H1 (cell line): ENCODE measurements at regions not wholly inside any gene's neighbourhood (a gene's known extent, or its start where the extent isn't known, plus 50 kb on each side); places are given as distances from the start of the nearest gene placed in this dataset.

Experiments used
- CTCF ChIA-PET: fragments of 300-600 bp; sonication (Branson Sonifier 250); formaldehyde crosslinking; loops from one replicate; lab custom pipeline; 2021; ENCODE audit not compliant: partially characterized antibody; lab: Charles Lee
- POLR2A ChIA-PET: fragments of 300-600 bp; sonication (Branson Sonifier 250); formaldehyde crosslinking; loops from one replicate; lab custom pipeline; 2021; ENCODE audit warnings: inconsistent platforms; ENCODE audit not compliant: partially characterized antibody; lab: Charles Lee
- DNase-seq, 2 experiments: peaks; one replicate each; pipeline versions ENCODE4 v3.0.0 to v3.0.0-alpha.2; 2010 to 2022; ENCODE audit warnings: low spot score in 2 of 2, low read depth in 1 of 2, mixed read lengths in 1 of 2
- FAIRE-seq: peaks from 2 replicates; lab custom pipeline; 2011; peaks lifted over from hg19 to GRCh38; lab: Jason Lieb, UNC
- H2AFZ ChIP-seq: 2 replicates; pipeline ENCODE4 v1.8.1; 2012; ENCODE audit warnings: low read length, inconsistent platforms
- H2AK5ac ChIP-seq: 2 replicates; pipeline ENCODE4 v1.6.1; 2013; ENCODE audit warnings: low read depth, low read length
- H2BK120ac ChIP-seq: replicated peaks from 2 replicates; pipeline ENCODE3; 2013; ENCODE audit warnings: low read depth, low read length, inconsistent platforms
- H2BK12ac ChIP-seq: 2 replicates; pipeline ENCODE4 v1.6.1; 2013; ENCODE audit warnings: low read depth, low read length
- H2BK15ac ChIP-seq: 2 replicates; pipeline ENCODE4 v1.6.1; 2013; ENCODE audit warnings: low read length
- H2BK20ac ChIP-seq: 2 replicates; pipeline ENCODE4 v1.6.1; 2013; ENCODE audit warnings: low read length
- H2BK5ac ChIP-seq: 2 replicates; pipeline ENCODE4 v1.6.1; 2013; ENCODE audit warnings: low read depth, low read length
- H3K14ac ChIP-seq: 2 replicates; pipeline ENCODE4 v1.6.1; 2013; ENCODE audit warnings: inconsistent platforms; ENCODE audit not compliant: insufficient read length
- H3K18ac ChIP-seq: 2 replicates; pipeline ENCODE4 v1.6.1; 2013; ENCODE audit warnings: low read length; ENCODE audit errors: extremely low read depth
- H3K23ac ChIP-seq: 2 replicates; pipeline ENCODE4 v1.6.1; 2013; ENCODE audit warnings: inconsistent platforms; ENCODE audit not compliant: insufficient read length
- H3K23me2 ChIP-seq: 2 replicates; pipeline ENCODE4 v1.6.1; 2013; ENCODE audit warnings: low read depth, low read length
- H3K27ac ChIP-seq: 2 replicates; pipeline ENCODE4 v1.6.1; 2011; ENCODE audit warnings: low read depth, low read length, inconsistent platforms
- H3K27me3 ChIP-seq, 4 experiments: replicated peaks in 1 of 4; 1 replicate in 1 of 4; 2 replicates in 3 of 4; pipeline versions ENCODE4 v1.6.1 to v1.8.1; 2011 to 2013; ENCODE audit warnings: low read length in 3 of 4, mild to moderate bottlenecking in 3 of 4, inconsistent platforms in 2 of 4, mixed read lengths in 2 of 4, moderate library complexity in 1 of 4; ENCODE audit not compliant: control insufficient read depth in 3 of 4, insufficient read depth in 3 of 4; ENCODE audit errors: extremely low read depth in 1 of 4
- H3K36me3 ChIP-seq, 4 experiments: 2 replicates each; pipeline versions ENCODE4 v1.6.1 to v1.8.1; 2011 to 2013; ENCODE audit warnings: mild to moderate bottlenecking in 4 of 4, low read length in 3 of 4, moderate library complexity in 2 of 4, control low read depth in 1 of 4, inconsistent platforms in 1 of 4; ENCODE audit not compliant: insufficient read depth in 4 of 4, control insufficient read depth in 2 of 4
- H3K4ac ChIP-seq: replicated peaks from 2 replicates; pipeline ENCODE3; 2013; ENCODE audit warnings: low read length, low read depth, mixed read lengths, inconsistent platforms; ENCODE audit not compliant: insufficient read length
- H3K4me1 ChIP-seq, 4 experiments: replicated peaks in 1 of 4; 1 replicate in 1 of 4; 2 replicates in 3 of 4; pipeline versions ENCODE4 v1.6.1 to v1.8.1; 2011 to 2013; ENCODE audit warnings: low read length in 3 of 4, inconsistent platforms in 2 of 4, mixed read lengths in 1 of 4; ENCODE audit not compliant: insufficient read depth in 4 of 4, control insufficient read depth in 3 of 4
- H3K4me2 ChIP-seq, 2 experiments: 2 replicates each; pipeline versions ENCODE4 v1.6.1 to v1.8.1; 2011 to 2013; ENCODE audit warnings: low read depth in 2 of 2, low read length in 2 of 2, control low read depth in 1 of 2, inconsistent platforms in 1 of 2, mild to moderate bottlenecking in 1 of 2; ENCODE audit not compliant: insufficient read depth in 1 of 2
- H3K4me3 ChIP-seq, 4 experiments: fragments of 200-600, 300-600 bp in 1 of 4; sonication (generic), shearing (Covaris generic), sonication (Bioruptor Twin) in 1 of 4; 2 replicates each; pipeline versions ENCODE4 v1.5.1 to v1.8.1; 2011 to 2016; ENCODE audit warnings: low read length in 4 of 4, low read depth in 3 of 4, control low read depth in 2 of 4, inconsistent platforms in 2 of 4, mild to moderate bottlenecking in 2 of 4, mixed read lengths in 1 of 4, moderate library complexity in 1 of 4; ENCODE audit not compliant: insufficient read depth in 2 of 4; ENCODE audit errors: extremely low read depth in 1 of 4
- H3K56ac ChIP-seq: replicated peaks from 2 replicates; pipeline ENCODE3; 2013; ENCODE audit warnings: low read depth, mild to moderate bottlenecking, mixed read lengths, low read length, inconsistent platforms; ENCODE audit not compliant: insufficient read length
- H3K79me1 ChIP-seq: 2 replicates; pipeline ENCODE4 v1.6.1; 2013; ENCODE audit warnings: low read depth, low read length, control low read depth
- H3K79me2 ChIP-seq, 2 experiments: 2 replicates each; pipeline versions ENCODE4 v1.6.1 to v1.8.1; 2012 to 2013; ENCODE audit warnings: low read length in 2 of 2, mild to moderate bottlenecking in 2 of 2, inconsistent platforms in 1 of 2; ENCODE audit not compliant: insufficient read depth in 2 of 2, control insufficient read depth in 1 of 2
- H3K9ac ChIP-seq, 4 experiments: replicated peaks in 1 of 4; 1 replicate in 1 of 4; 2 replicates in 3 of 4; pipeline versions ENCODE4 v1.6.1 to v1.8.1; 2011 to 2013; ENCODE audit warnings: low read depth in 3 of 4, low read length in 3 of 4, control low read depth in 2 of 4, mild to moderate bottlenecking in 2 of 4, moderate library complexity in 2 of 4, inconsistent platforms in 1 of 4; ENCODE audit errors: extremely low read depth in 1 of 4
- H3K9me3 ChIP-seq, 2 experiments: 2 replicates each; pipeline versions ENCODE4 v1.6.1 to v1.8.1; 2012 to 2013; ENCODE audit warnings: mild to moderate bottlenecking in 2 of 2, moderate library complexity in 2 of 2, control low read depth in 1 of 2, inconsistent platforms in 1 of 2, low read depth in 1 of 2, low read length in 1 of 2, mixed read lengths in 1 of 2; ENCODE audit not compliant: insufficient read depth in 2 of 2
- H4K20me1 ChIP-seq, 2 experiments: replicated peaks in 1 of 2; 2 replicates each; pipeline versions ENCODE3 to v1.8.1; 2011 to 2013; ENCODE audit warnings: inconsistent platforms in 2 of 2, low read length in 2 of 2, mild to moderate bottlenecking in 1 of 2; ENCODE audit not compliant: insufficient read depth in 2 of 2, control insufficient read depth in 1 of 2
- H4K5ac ChIP-seq: 2 replicates; pipeline ENCODE4 v1.6.1; 2013; ENCODE audit warnings: low read length, low read depth, mixed read lengths, inconsistent platforms; ENCODE audit not compliant: insufficient read length
- H4K8ac ChIP-seq: 2 replicates; pipeline ENCODE4 v1.8.0; 2013; ENCODE audit warnings: mild to moderate bottlenecking, moderate library complexity, low read length, inconsistent platforms; ENCODE audit not compliant: insufficient read depth; ENCODE audit errors: extremely low read depth
- H4K91ac ChIP-seq: replicated peaks from 2 replicates; pipeline ENCODE3; 2013; ENCODE audit warnings: low read length, mixed read lengths, inconsistent platforms; ENCODE audit not compliant: insufficient read length
- ASH2L ChIP-seq: fragments of 200-600, 300-600 bp; sonication (generic); IDR thresholded peaks from one replicate; pipeline ENCODE4 v1.7.1; 2017; ENCODE audit warnings: low read length
- CHD2 ChIP-seq: IDR thresholded peaks from 2 replicates; pipeline ENCODE4 v1.6.1; 2012; ENCODE audit warnings: low read length, improper control_type of control experiment
- EP300 ChIP-seq, 2 experiments: IDR thresholded peaks; 1 replicate in 1 of 2; 2 replicates in 1 of 2; pipeline ENCODE4 v1.6.1; 2011 to 2012; ENCODE audit warnings: low read depth in 2 of 2, low read length in 2 of 2, mild to moderate bottlenecking in 2 of 2, borderline replicate concordance in 1 of 2, inconsistent platforms in 1 of 2, moderate library complexity in 1 of 2
- FOSL1 ChIP-seq: IDR thresholded peaks from 2 replicates; pipeline ENCODE4 v1.6.1; 2011; ENCODE audit warnings: mild to moderate bottlenecking, low read depth, low read length, moderate library complexity; ENCODE audit not compliant: insufficient read depth
- JUN ChIP-seq: IDR thresholded peaks from 2 replicates; pipeline ENCODE4 v1.6.1; 2011; ENCODE audit warnings: low read depth, mild to moderate bottlenecking, improper control_type of control experiment, low read length
- KDM4A ChIP-seq: IDR thresholded peaks from one replicate; pipeline ENCODE4 v1.7.1; 2012; ENCODE audit warnings: low read depth, mild to moderate bottlenecking, moderate library complexity, low read length, inconsistent platforms; ENCODE audit not compliant: severe bottlenecking
- KDM5A ChIP-seq: fragments of 200-600 bp; IDR thresholded peaks from 2 replicates; pipeline ENCODE4 v1.7.1; 2012; ENCODE audit warnings: mild to moderate bottlenecking, low read length, inconsistent platforms, mixed read lengths
- POLR2AphosphoS5 ChIP-seq: IDR thresholded peaks from 2 replicates; pipeline ENCODE4 v1.6.1; 2011; ENCODE audit warnings: low read depth, low read length
- RNF2 ChIP-seq: fragments of 200-900, 300-1000 bp; sonication (generic); IDR thresholded peaks from 2 replicates; pipeline ENCODE4 v1.7.1; 2016; ENCODE audit warnings: borderline replicate concordance, low read depth, mild to moderate bottlenecking, antibody characterized with exemption, low read length; ENCODE audit not compliant: poor library complexity, severe bottlenecking; ENCODE audit errors: missing control alignments
- SAP30 ChIP-seq: fragments of 300-600 bp; sonication (generic); IDR thresholded peaks from 2 replicates; pipeline ENCODE4 v1.7.1; 2012; ENCODE audit warnings: low read length, moderate library complexity, mild to moderate bottlenecking, inconsistent platforms; ENCODE audit not compliant: insufficient read depth, insufficient replicate concordance
- SIRT6 ChIP-seq: IDR thresholded peaks from one replicate; pipeline ENCODE4 v1.7.1; 2012; ENCODE audit warnings: low read length, inconsistent platforms
- SP4 ChIP-seq: IDR thresholded peaks from 2 replicates; pipeline ENCODE4 v1.6.1; 2012; ENCODE audit warnings: low read length, inconsistent platforms
- SRF ChIP-seq: IDR thresholded peaks from 2 replicates; pipeline ENCODE4 v1.6.1; 2011; ENCODE audit warnings: mild to moderate bottlenecking, low read depth, low read length, moderate library complexity
- TAF7 ChIP-seq: optimal IDR thresholded peaks from 2 replicates; pipeline ENCODE3; 2011; ENCODE audit warnings: low read depth, mild to moderate bottlenecking, inconsistent platforms, low read length, moderate library complexity, borderline replicate concordance
- TCF12 ChIP-seq: IDR thresholded peaks from 2 replicates; pipeline ENCODE4 v1.6.1; 2011; ENCODE audit warnings: low read depth, mild to moderate bottlenecking, low read length
- ZNF274 ChIP-seq: IDR thresholded peaks from 2 replicates; pipeline ENCODE4 v1.7.0; 2012; ENCODE audit warnings: low read length, borderline replicate concordance; ENCODE audit errors: extremely low read depth
- WGBS, 2 experiments: shearing (Covaris generic) in 1 of 2; methylation state at CpG; one replicate each; pipeline versions ENCODE4 v1.1.6 to v1.1.7; 2013 to 2015; ENCODE audit warnings: low lambda C conversion rate in 2 of 2, mixed read lengths in 2 of 2, inconsistent platforms in 1 of 2, low coverage in 1 of 2, missing lambda C conversion rate in 1 of 2; ENCODE audit not compliant: insufficient replicate concordance in 2 of 2, insufficient coverage in 1 of 2, insufficient read length in 1 of 2; ENCODE audit errors: extremely low coverage in 1 of 2, missing lambda C conversion rate in 1 of 2; 5-methylcytosine and 5-hydroxymethylcytosine counted together

DNA sequence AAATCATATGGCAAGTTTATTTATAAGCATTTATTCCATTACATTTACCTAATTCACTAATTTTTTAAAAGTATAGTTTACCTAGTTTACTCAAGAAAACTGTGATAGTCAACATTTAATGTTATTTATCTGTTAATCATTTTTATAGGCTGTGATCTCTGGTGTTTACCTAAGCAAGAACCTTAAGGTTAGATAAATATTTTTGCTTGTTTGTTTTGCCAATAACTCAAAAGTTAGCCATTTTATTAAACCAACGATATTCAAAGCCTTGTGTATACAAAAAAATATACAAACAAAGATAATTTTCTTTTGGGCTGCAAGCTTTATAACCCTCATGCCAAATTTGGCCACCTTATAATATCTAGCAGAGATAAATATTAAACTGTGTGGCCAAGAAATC, 157.3 kb downstream of the SLCO1B3 start:
- Histone ChIP-seq H3K9ac (no peak overlapping the region), H3K23me2 (no peaks in the 10 kb centered on the region)
- FAIRE-seq = no peak
- TF ChIP-seq JUN (no peak), TCF12 (no peak), ASH2L (no peak), POLR2AphosphoS5 (no peak), EP300 (IDR thresholded peaks at IDR 0.05; ENCODE audit: borderline replicate concordance in 1 of 2, low read depth in 2 of 2, low read length in 2 of 2) (no peak), KDM5A (no peak), KDM4A (no peak), CHD2 (no peak), SIRT6 (no peak), RNF2 (no peak), ZNF274 (no peak), SP4 (no peak), SRF (no peak), TAF7 (no peak), SAP30 (no peak), FOSL1 (no peak)

More for the DNA sequence above, 157.3 kb downstream of the SLCO1B3 start:
- Histone ChIP-seq H3K4me3 (no peak overlapping the region), H2AFZ (no peak overlapping the region), H3K79me1 (no peaks in the 10 kb centered on the region), H4K20me1 (no peaks in the 10 kb centered on the region), H2BK15ac (no peak overlapping the region), H3K14ac (no peak overlapping the region), H2BK20ac (no peak overlapping the region), H3K4me2 (no peak overlapping the region), H3K4me1 (no peaks in the 10 kb centered on the region), H3K9me3 (peaks cover 10 to 15% of the 10 kb centered on the region in 2 experiments; a peak in 3 of 4 replicates), H3K4ac (no peak overlapping the region), H4K91ac (no peak overlapping the region), H2BK120ac (no peak overlapping the region), H2AK5ac (no peak overlapping the region), H3K27me3 (no peaks in the 10 kb centered on the region), H2BK12ac (no peak overlapping the region), H3K36me3 (no peaks in the 10 kb centered on the region), H4K8ac (no peak overlapping the region), H3K18ac (no peak overlapping the region), H2BK5ac (no peak overlapping the region), H4K5ac (no peak overlapping the region), H3K27ac (no peak overlapping the region), H3K56ac (no peak overlapping the region), H3K23ac (no peak overlapping the region), H3K79me2 (no peaks in the 10 kb centered on the region)
- ChIA-PET CTCF (no interaction called here), POLR2A (no interaction called here)
- no peak for DNase-seq
- WGBS, 2 experiments = 84% methylated on average over 1 of the region's 1 CpG; no CpG with 5 or more reads in 1 of the 2 experiments
